Esophagus squamous epithelium (tissue), 5 donors: ENCODE measurements at regions not wholly inside any gene's neighbourhood (a gene's known extent, or its start where the extent isn't known, plus 50 kb on each side); places are given as distances from the start of the nearest gene placed in this dataset.

Experiments
- DNase-seq: peaks from one replicate; lab custom pipeline; 2025; lab: John Stamatoyannopoulos, UW
- H3K27ac ChIP-seq, 4 donors: fragments of 200-600 bp; sonication (generic); one replicate each; pipeline ENCODE4 v1.5.1; 2016 to 2019; ENCODE audit warnings: mild to moderate bottlenecking in 1 of 4
- H3K27me3 ChIP-seq, 4 donors: fragments of 200-600 bp; sonication (generic); 1 replicate in 3 of 4; 2 replicates in 1 of 4; pipeline versions ENCODE4 v1.5.1 to v1.6.0; 2017 to 2021; ENCODE audit warnings: antibody characterized with exemption in 1 of 4
- H3K36me3 ChIP-seq, 3 donors: fragments of 200-600 bp; sonication (generic); one replicate each; pipeline ENCODE4 v1.5.1; 2016 to 2019
- H3K4me1 ChIP-seq, 3 donors: fragments of 200-600 bp; sonication (generic); one replicate each; pipeline ENCODE4 v1.5.1; 2017 to 2019
- H3K4me3 ChIP-seq, 4 donors: fragments of 200-600 bp; sonication (generic); 1 replicate in 3 of 4; 2 replicates in 1 of 4; pipeline ENCODE4 v1.5.1; 2016 to 2019; ENCODE audit warnings: mild to moderate bottlenecking in 2 of 4, moderate library complexity in 1 of 4
- H3K9me3 ChIP-seq, 3 donors: fragments of 200-600 bp; sonication (generic); one replicate each; pipeline ENCODE4 v1.5.1; 2016 to 2019
- POLR2A ChIP-seq, 4 donors: fragments of 450-650 bp; IDR thresholded peaks; one replicate each; pipeline ENCODE4 v1.6.1; 2017; ENCODE audit warnings: antibody characterized with exemption in 4 of 4, mild to moderate bottlenecking in 4 of 4, moderate library complexity in 3 of 4
- WGBS, 2 donors: methylation state at CpG; one replicate each; pipeline ENCODE4 v1.1.5; 2018; 5-methylcytosine and 5-hydroxymethylcytosine counted together
- intact Hi-C: fragments of 100-400 bp; cut with DNase I; formaldehyde crosslinking; loops from one replicate; pipeline ENCODE4 v1.15.0; 2022
- TF ChIP-seq, protein P1 (sequence below), 6 experiments: fragments of 450-650 bp in 4 of 6; fragments of 200-600 bp in 2 of 6; sonication (generic) in 2 of 6; IDR thresholded peaks; one replicate each; pipeline ENCODE4 v1.5.1; 2016 to 2019; ENCODE audit warnings: antibody characterized with exemption in 6 of 6, mild to moderate bottlenecking in 4 of 6, moderate library complexity in 4 of 6
- donor health status: DM: yes; HTN: yes; CAD: no.

DNA sequence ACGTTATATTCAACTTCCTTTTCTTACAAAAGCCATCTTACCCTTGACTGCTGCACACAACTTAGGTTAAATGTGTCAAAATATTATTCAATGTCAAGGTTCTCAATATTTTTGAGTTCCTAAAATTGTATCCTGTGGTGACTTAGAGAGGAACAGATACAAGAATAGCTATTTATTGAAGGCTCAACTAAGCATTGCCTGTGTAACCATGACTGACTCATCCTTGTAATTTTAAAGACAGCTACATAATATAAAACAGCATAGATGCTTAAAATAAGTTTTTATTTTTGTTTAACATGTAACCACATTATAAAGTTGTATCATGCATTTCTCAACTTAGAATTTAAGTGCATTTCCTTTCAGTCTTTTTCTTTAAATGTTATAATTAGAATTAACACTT, 312.9 kb upstream of the RGMB start:
- intact Hi-C loops: no loop called here
- TF ChIP-seq, protein P1, sequence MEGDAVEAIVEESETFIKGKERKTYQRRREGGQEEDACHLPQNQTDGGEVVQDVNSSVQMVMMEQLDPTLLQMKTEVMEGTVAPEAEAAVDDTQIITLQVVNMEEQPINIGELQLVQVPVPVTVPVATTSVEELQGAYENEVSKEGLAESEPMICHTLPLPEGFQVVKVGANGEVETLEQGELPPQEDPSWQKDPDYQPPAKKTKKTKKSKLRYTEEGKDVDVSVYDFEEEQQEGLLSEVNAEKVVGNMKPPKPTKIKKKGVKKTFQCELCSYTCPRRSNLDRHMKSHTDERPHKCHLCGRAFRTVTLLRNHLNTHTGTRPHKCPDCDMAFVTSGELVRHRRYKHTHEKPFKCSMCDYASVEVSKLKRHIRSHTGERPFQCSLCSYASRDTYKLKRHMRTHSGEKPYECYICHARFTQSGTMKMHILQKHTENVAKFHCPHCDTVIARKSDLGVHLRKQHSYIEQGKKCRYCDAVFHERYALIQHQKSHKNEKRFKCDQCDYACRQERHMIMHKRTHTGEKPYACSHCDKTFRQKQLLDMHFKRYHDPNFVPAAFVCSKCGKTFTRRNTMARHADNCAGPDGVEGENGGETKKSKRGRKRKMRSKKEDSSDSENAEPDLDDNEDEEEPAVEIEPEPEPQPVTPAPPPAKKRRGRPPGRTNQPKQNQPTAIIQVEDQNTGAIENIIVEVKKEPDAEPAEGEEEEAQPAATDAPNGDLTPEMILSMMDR (IDR thresholded peaks at IDR 0.05): no peak
- no peak for TF ChIP-seq POLR2A (IDR thresholded peaks at IDR 0.05)
- no peaks in the 10 kb centered on the region for H3K36me3 ChIP-seq
- 52 to 74% methylated on average over 1 of the region's 1 CpG for WGBS, 2 donors
- H3K9me3 ChIP-seq: no peaks in the 10 kb centered on the region
- no peak overlapping the region for H3K4me3 ChIP-seq
- H3K27ac ChIP-seq: no peak overlapping the region
- DNase-seq: no peak
- no peaks in the 10 kb centered on the region for H3K4me1 ChIP-seq
- no peaks in the 10 kb centered on the region for H3K27me3 ChIP-seq

DNA sequence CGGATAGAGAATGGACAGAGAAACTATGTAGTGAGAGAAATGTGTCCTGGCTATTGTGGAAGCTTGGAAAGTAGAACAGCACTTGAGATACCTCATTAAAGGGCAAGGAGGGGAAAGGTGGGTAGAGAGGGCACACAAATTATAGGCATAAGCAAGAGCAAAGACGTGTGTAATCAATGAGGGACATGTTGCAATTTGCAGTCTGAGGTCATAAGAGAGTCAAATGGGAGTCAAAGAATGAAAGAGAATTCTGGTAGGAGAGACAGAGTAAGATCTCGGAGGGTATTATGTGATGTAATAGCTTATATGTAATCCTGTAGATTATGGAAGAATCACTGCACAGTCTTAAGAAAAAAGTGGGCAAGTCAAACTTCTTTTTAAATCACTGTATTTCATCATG, 312.0 kb upstream of the RGMB start:
- TF ChIP-seq, protein P1 (IDR thresholded peaks at IDR 0.05): no peak
- TF ChIP-seq POLR2A (IDR thresholded peaks at IDR 0.05): no peak
- H3K27ac ChIP-seq: no peak overlapping the region
- no peaks in the 10 kb centered on the region for H3K27me3 ChIP-seq
- no peaks in the 10 kb centered on the region for H3K9me3 ChIP-seq
- no peaks in the 10 kb centered on the region for H3K36me3 ChIP-seq
- no peak for DNase-seq
- no peak overlapping the region for H3K4me3 ChIP-seq
- WGBS, 2 donors: 57 to 59% methylated on average over 3 of the region's 3 CpGs
- intact Hi-C loops: no loop called here
- no peaks in the 10 kb centered on the region for H3K4me1 ChIP-seq

DNA sequence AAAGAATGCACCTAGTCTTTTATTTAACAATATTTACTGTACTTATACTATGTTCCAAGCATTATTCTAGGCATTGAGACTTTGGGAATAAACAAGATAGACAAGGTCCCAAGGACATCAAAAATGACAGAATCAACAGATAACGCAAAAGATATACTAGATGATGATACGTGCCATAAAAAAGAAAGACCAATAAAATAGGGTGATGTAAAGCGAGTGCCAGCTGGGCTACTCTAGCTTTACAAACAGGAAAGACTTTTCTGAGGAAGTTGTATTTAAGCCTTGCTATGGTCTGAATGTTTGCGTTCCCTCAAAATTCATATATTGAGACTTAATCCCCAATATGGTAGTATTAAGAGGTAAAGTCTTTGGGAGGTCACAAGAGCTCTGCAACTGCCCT, 310.2 kb upstream of the RGMB start:
- Histone ChIP-seq H3K9me3 (no peaks in the 10 kb centered on the region), H3K4me1 (no peaks in the 10 kb centered on the region), H3K36me3 (no peaks in the 10 kb centered on the region), H3K27ac (no peak overlapping the region), H3K27me3 (no peaks in the 10 kb centered on the region), H3K4me3 (no peak overlapping the region)
- no peak for TF ChIP-seq POLR2A (IDR thresholded peaks at IDR 0.05)
- TF ChIP-seq, protein P1 (IDR thresholded peaks at IDR 0.05): no peak
- DNase-seq: no peak
- intact Hi-C loops: no loop called here
- 90% methylated on average over 4 of the region's 4 CpGs for WGBS, 2 donors

DNA sequence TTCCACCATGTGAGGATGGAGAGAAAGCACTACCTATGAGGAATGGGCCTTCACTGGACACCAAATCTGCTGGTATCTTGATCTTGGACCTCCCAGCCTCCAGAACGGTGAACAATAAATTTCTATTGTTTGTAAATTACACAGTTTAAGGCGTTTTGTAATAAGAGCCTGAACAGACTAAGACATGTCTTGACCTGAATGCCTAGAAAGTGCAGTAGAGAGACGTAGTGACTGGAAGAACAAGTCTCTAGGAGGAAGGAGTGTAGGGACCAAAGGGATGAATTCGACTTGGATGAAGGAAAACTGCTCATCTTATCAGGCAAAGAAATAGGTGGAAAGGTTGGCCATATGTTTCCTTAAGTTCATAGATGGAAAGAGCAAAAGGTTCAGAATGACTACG, 309.8 kb upstream of the RGMB start:
- intact Hi-C loops: no loop called here
- no peaks in the 10 kb centered on the region for H3K9me3 ChIP-seq
- H3K4me3 ChIP-seq: no peak overlapping the region
- H3K27me3 ChIP-seq: no peaks in the 10 kb centered on the region
- H3K4me1 ChIP-seq: no peaks in the 10 kb centered on the region
- no peak overlapping the region for H3K27ac ChIP-seq
- no peaks in the 10 kb centered on the region for H3K36me3 ChIP-seq
- 51 to 57% methylated on average over 4 of the region's 5 CpGs for WGBS, 2 donors
- TF ChIP-seq, protein P1 (IDR thresholded peaks at IDR 0.05): no peak
- TF ChIP-seq POLR2A (IDR thresholded peaks at IDR 0.05): no peak
- no peak for DNase-seq

DNA sequence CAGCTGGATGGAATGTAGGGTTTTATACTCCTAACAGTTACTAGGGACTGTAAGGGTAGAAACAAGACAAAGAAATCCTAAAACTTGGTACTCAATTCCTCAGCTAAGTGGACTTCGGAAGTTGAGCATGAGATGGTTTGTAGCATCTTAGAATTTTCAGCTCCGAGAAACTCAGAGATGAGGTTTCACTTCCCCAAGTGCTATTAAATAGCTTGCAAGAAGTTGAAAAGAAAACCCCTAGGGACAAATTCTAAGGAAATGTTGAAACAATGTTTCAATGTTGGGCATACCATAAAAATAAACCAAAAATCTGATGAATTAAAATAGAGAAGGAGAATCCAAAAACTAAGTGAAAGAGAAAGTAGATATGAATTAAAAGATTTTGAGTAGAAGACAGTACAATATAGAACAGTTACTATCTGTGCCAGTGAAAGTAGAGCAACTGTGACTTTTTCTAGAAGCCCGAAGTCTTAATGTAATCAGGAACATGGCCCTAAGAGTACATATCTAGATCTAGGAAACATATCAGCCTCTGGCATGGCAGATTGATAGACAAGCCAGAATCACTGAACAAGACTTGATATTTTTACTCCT, 308.6 kb upstream of the RGMB start:
- intact Hi-C loops: no loop called here
- Histone ChIP-seq H3K4me3 (no peak overlapping the region), H3K36me3 (no peaks in the 10 kb centered on the region), H3K27ac (no peak overlapping the region), H3K4me1 (no peaks in the 10 kb centered on the region), H3K27me3 (no peaks in the 10 kb centered on the region), H3K9me3 (no peaks in the 10 kb centered on the region)
- 77 to 85% methylated on average over 3 of the region's 3 CpGs for WGBS, 2 donors
- TF ChIP-seq, protein P1 (IDR thresholded peaks at IDR 0.05): no peak
- TF ChIP-seq POLR2A (IDR thresholded peaks at IDR 0.05): no peak
- no peak for DNase-seq
